ENCODE measurements at regions not wholly inside any gene's neighbourhood (a gene's known extent, or its start where the extent isn't known, plus 50 kb on each side); places are given as distances from the start of the nearest gene placed in this dataset.

- TF ChIP-seq CTCF (conservative IDR thresholded peaks at IDR 0.05; ENCODE audit: low read length) (no peak), EZH2phosphoT487 (IDR thresholded peaks at IDR 0.05; ENCODE audit: borderline replicate concordance) (no peak)
Observed at GRCh38 chr16:85288869-85289660, 176.8 kb upstream of the CIBAR2 start.

Data from Loucy (cell line).